ENCODE measurements at regions not wholly inside any gene's neighbourhood (a gene's known extent, or its start where the extent isn't known, plus 50 kb on each side); places are given as distances from the start of the nearest gene placed in this dataset.

GRCh38 chr9:86679909-86680308 is 267.4 kb downstream of the GAS1 start:
- DNase-seq: no peak

DNA sequence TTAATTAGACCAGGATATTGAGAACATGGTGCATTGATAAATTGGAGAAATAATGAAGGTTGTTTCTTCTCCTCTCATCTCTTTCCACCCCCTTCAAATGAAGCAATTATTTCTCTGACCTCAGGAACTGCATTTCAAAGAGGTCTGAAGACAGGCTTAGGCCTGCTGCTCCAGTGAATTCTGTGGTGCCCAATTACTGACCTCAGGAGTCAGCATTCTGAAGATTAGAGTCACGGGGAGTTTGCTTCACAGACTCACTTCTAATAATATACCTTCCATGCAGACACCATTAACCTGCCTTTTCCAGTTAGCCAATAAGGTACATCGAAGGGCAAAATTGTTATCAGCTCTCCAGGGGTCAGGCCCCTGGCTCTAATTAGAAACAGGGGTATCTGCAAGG is 270.9 kb downstream of the GAS1 start:
- no peak for DNase-seq

DNA sequence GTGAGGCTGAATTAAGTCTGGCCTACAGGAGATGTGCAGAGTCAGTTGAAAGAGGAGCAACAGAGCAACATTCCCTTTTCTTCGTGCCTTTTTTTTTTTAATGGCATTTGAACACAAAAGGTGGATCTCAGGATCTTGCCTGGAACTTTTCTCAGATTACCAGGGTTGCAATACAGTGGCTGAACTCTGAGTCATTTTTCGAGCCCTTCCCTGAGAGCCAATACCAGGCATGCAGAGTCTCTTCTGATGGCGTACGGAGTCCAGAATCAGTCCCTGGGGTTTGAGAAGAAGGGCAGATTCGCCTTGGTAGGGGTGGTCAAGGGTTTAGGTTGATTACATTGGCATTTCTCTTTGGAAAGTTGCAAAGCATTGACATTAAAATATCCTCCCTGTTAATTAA is 271.5 kb downstream of the GAS1 start:
- DNase-seq: no peak

DNA sequence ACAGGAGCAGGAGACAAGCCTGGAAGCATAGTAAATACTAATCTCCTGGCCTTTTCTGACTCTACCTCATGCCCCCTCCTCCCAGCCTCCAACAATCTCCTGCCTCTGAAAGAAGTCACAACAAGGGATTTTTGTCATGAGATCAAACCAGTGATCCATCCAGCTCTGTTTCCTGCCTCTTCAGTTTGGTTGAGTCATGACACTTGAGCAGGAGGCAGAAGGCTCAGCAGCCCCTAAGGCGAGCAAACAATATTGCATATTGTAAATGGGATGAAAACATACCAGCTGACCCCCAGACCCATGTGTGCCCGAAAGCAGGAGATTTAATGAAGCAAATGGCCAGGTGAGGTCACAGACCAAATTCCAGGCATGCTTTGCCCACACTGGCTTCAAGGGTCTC is 272.8 kb downstream of the GAS1 start:
- no peak for DNase-seq

DNA sequence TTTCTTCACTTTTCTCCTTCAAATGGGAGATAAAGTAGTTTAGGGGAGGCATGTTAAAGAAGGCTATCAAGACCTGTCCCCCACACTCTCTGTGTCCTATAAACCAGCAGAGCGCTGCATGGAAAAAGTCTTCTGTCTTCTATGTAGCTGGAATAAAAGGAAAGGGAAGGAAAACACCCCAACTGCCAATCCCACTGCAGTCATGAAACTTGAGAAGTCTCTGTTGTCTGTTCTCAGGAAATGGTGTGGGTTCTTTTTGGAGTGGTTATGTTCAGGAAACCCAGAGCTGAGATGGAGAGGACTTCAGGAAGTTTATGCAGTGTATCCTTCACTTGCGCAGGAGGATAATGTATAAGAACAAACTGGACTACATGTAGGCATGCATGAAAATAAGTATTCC is 274.3 kb downstream of the GAS1 start:
- DNase-seq: no peak

- no peak for DNase-seq
These were observed 275.0 kb downstream of the GAS1 start for GRCh38 chr9:86672301-86672700.

DNA sequence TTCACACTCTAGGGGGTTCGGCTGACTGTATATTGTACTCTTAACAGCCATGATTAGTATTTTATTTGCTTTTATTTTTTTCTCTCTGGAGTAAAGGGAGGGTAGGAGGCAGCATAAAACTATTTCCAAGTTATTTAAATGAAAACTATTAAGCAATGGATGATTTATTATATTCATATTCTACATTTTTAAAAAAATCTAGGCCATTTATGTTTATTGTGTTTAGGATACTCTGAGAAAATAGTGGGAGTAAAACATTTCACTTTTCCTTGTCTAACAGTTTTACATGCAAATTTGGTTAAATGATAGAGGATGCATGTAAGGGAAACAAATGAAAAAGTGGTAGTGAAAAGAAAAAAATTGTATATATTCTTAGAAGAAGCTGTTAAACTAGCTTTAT is 276.3 kb downstream of the GAS1 start:
- DNase-seq: no peak

GRCh38 chr9:86670536-86670935 is 276.8 kb downstream of the GAS1 start:
- no peak for DNase-seq

- DNase-seq: no peak
These were observed 277.2 kb downstream of the GAS1 start for GRCh38 chr9:86670076-86670475.

- DNase-seq: no peak
These were observed 277.9 kb downstream of the GAS1 start for GRCh38 chr9:86669422-86669821.

DNA sequence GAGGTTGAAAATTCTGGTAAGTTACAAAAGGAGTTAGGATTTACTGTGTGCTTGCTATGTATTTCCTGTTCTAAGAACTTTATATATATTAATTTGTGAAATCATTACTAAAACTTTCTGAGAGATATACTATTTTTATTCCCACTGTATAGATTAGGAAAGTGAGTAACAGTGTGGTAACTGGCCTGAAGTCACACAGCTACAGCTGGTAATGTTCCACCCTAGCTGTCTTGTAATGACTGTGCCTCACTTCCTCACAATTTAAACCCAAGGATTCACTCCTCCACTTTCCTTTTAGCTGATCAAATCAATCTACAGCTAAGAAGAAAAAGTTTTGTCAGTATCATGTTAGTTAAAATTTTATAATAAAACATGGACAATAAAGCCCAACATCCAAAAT is 278.8 kb downstream of the GAS1 start:
- DNase-seq: no peak

DNA sequence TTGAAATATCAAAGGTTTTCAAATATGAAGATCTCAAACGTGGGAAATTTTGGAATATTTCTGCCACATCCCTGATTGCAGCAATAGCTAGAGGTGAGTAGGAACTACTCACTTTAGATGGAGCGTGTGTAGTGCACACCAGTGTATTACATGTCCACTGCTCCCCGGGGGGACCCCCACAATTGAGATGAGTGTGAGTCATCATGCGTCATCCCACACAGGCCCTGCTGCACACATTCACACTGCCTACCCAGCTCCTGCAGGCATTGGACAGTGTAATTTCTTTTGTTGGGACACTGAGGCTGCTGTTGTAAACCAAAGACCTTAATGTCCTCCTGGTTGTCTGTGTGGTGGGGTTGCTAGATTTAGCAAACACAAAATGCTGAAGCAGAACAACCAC is 280.0 kb downstream of the GAS1 start:
- DNase-seq: no peak

- DNase-seq: no peak
These were observed 281.9 kb downstream of the GAS1 start for GRCh38 chr9:86665416-86665815.

DNA sequence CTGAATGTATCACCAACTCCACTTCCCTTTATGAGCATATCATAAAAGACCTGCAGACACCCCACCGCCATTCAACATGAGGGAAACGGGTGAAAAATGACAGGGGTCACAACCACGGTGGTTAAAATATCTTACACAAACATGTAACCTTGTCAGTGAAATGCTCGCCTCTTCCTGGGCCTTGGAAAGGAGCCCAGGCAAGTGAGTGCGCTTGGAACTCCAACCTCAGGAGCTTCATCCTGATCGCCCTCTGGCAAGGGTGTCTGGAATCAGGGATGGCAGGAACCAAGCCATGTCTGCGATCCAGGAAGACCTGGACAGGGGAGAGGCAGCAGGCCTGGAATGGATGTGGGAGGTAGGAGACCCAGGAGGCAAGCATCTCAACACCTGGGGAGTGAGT is 282.7 kb downstream of the GAS1 start:
- DNase-seq: no peak

- DNase-seq: no peak
These were observed 283.4 kb downstream of the GAS1 start for GRCh38 chr9:86663905-86664304.

DNA sequence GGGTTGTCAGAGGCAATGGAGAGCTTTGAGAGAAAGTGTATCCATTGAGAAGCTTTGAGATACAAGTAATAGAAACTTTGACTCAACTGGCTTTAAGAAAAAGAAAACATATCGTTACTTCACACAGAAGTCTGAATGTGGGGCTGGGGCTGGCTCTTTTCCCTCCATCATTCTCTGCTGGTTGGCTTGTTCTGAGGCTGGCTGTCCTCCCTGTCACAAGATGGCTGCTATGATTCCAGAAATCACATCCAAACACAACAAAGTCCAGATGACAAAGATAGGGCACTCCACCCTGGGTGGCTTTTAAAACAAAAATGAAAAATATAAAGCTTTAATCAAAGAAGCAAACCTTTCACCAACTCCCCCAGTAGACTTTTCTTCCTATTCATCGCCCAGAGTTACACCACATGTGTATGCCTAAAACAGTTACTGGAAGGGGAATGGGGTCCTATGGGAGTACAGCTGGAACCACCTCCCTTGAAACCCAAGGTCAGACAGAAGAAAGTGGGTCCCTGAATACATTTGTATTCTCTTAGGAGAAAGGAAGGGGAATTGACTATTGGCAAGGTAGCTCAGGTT is 284.3 kb downstream of the GAS1 start:
- DNase-seq: no peak

DNA sequence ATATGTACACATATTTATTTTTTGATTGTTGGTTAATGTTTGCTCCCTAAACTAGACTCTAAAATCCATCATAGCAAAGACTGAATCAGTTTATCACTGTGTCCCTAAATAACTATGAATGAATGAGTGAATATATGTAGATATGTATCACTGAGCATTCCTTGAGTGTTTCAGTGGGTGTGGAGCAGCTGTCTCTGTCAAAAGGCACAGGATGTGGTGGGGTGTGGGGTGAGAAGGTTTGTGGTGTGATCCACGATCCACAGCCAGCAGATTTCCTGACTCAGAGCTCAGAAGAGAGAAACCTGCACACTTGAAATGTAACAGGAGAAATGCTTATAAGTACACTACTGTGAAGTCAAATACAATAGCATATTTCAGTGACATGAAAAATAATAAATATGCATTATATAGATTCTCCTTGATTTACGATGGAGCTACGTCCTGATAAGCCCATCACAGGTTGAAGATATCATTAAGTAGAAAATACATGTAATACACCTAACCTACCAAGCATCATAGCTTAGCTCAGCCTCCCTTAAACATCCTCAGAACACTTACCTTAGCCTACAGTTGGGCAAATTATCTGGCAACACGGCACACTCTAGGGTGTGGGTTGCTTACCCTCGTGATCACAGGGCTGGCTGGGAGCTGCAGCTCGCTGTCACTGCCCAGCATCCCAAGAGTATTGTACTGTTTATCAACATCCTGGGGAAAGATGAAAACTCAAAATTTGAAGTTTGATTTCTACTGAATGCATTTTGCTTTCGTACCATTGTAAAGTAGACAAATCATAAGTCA is 287.0 kb downstream of the GAS1 start:
- DNase-seq: no peak

GRCh38 chr9:86659413-86660046 is 287.8 kb downstream of the GAS1 start:
- no peak for DNase-seq

GRCh38 chr9:86655147-86655546 is 292.2 kb downstream of the GAS1 start:
- no peak for DNase-seq

- no peak for DNase-seq
These were observed 293.8 kb downstream of the GAS1 start for GRCh38 chr9:86653466-86653865.

- no peak for DNase-seq
These were observed 294.6 kb downstream of the GAS1 start for GRCh38 chr9:86652736-86653135.

GRCh38 chr9:86649913-86650312 is 295.7 kb upstream of the TUT7 start:
- DNase-seq: no peak

- no peak for DNase-seq
These were observed 294.6 kb upstream of the TUT7 start for GRCh38 chr9:86648828-86649170.

GRCh38 chr9:86648156-86648827 is 294.1 kb upstream of the TUT7 start:
- DNase-seq: no peak
